Endothelial cell of umbilical vein (primary cell): ENCODE measurements at regions not wholly inside any gene's neighbourhood (a gene's known extent, or its start where the extent isn't known, plus 50 kb on each side); places are given as distances from the start of the nearest gene placed in this dataset.

Experiments
- BruUV-seq: library from RNA; stranded (reverse); fragments of 400-500 nt; replicated peaks from 2 replicates; lab custom pipeline; 2021; lab: Mats Ljungman, UMichigan
- CTCF ChIA-PET: fragments of 300-600, 350-600 bp; sonication (Branson Sonifier 250); formaldehyde crosslinking; loops from one replicate; lab custom pipeline; 2021; ENCODE audit warnings: antibody characterized with exemption, inconsistent platforms; lab: Charles Lee
- POLR2A ChIA-PET: fragments of 300-600, 350-600 bp; sonication (Branson Sonifier 250); formaldehyde crosslinking; loops from one replicate; lab custom pipeline; 2021; ENCODE audit warnings: antibody characterized with exemption, inconsistent platforms; lab: Charles Lee
- DNase-seq: peaks from one replicate; pipeline ENCODE4 v3.0.0-alpha.2; 2011; ENCODE audit warnings: low read depth, low spot score
- FAIRE-seq: peaks from 2 replicates; lab custom pipeline; 2011; peaks lifted over from hg19 to GRCh38; lab: Jason Lieb, UNC
- H2AFZ ChIP-seq: 2 replicates; pipeline ENCODE4 v1.6.0; 2012; ENCODE audit warnings: low read depth, low read length, control low read depth, inconsistent platforms
- H3K27ac ChIP-seq: 2 replicates; pipeline ENCODE4 v1.5.1; 2011; ENCODE audit warnings: low read depth, mild to moderate bottlenecking, control low read depth, low read length, moderate library complexity; ENCODE audit not compliant: insufficient read depth
- H3K27me3 ChIP-seq, 2 experiments: 2 replicates each; pipeline versions ENCODE4 v1.6.0 to v1.6.1; 2011; ENCODE audit warnings: low read length in 2 of 2, mixed read lengths in 1 of 2; ENCODE audit not compliant: control insufficient read depth in 2 of 2, insufficient read depth in 2 of 2
- H3K36me3 ChIP-seq, 2 experiments: 2 replicates in 1 of 2; 3 replicates in 1 of 2; pipeline ENCODE4 v1.5.1; 2011; ENCODE audit warnings: low read length in 2 of 2, mild to moderate bottlenecking in 1 of 2, moderate library complexity in 1 of 2; ENCODE audit not compliant: control insufficient read depth in 2 of 2, insufficient read depth in 2 of 2; ENCODE audit errors: extremely low read depth in 1 of 2
- H3K4me1 ChIP-seq: 3 replicates; pipeline ENCODE4 v1.5.1; 2011; ENCODE audit warnings: mild to moderate bottlenecking, low read length; ENCODE audit not compliant: control insufficient read depth, insufficient read depth; ENCODE audit errors: extremely low read depth
- H3K4me2 ChIP-seq: 2 replicates; pipeline ENCODE4 v1.6.1; 2011; ENCODE audit warnings: low read length, control low read depth, mixed read lengths; ENCODE audit not compliant: insufficient read depth
- H3K4me3 ChIP-seq, 3 experiments: fragments of 200-600 bp in 1 of 3; sonication (generic), shearing (Covaris generic) in 1 of 3; replicated peaks in 1 of 3; 2 replicates each; pipeline ENCODE4 v1.5.1; 2011 to 2016; ENCODE audit warnings: control low read depth in 3 of 3, low read length in 3 of 3, mild to moderate bottlenecking in 2 of 3, inconsistent platforms in 1 of 3, low read depth in 1 of 3, moderate library complexity in 1 of 3; ENCODE audit not compliant: insufficient read depth in 1 of 3
- H3K79me2 ChIP-seq: 2 replicates; pipeline ENCODE4 v1.6.0; 2012; ENCODE audit warnings: low read length, inconsistent platforms; ENCODE audit not compliant: control insufficient read depth, insufficient read depth
- H3K9ac ChIP-seq: replicated peaks from 2 replicates; pipeline ENCODE3; 2011; ENCODE audit warnings: low read length, control low read depth; ENCODE audit not compliant: insufficient read depth; ENCODE audit errors: extremely low read depth
- H3K9me1 ChIP-seq: replicated peaks from 3 replicates; pipeline ENCODE4 v1.6.0; 2011; ENCODE audit warnings: mild to moderate bottlenecking, low read length; ENCODE audit not compliant: control insufficient read depth, insufficient read depth; ENCODE audit errors: extremely low read depth
- H3K9me3 ChIP-seq: replicated peaks from 2 replicates; pipeline ENCODE4 v1.5.1; 2012; ENCODE audit warnings: low read length, inconsistent platforms; ENCODE audit not compliant: control insufficient read depth, insufficient read depth
- H4K20me1 ChIP-seq: replicated peaks from 2 replicates; pipeline ENCODE3; 2011; ENCODE audit warnings: mild to moderate bottlenecking, low read length; ENCODE audit not compliant: control insufficient read depth, insufficient read depth; ENCODE audit errors: extremely low read depth
- CTCF ChIP-seq, 2 donors: IDR thresholded peaks; 1 replicate in 1 of 2; 2 replicates in 1 of 2; pipeline ENCODE4 v1.5.1; 2011; ENCODE audit warnings: low read length in 2 of 2, mild to moderate bottlenecking in 2 of 2, moderate library complexity in 2 of 2, control low read depth in 1 of 2, inconsistent platforms in 1 of 2, low read depth in 1 of 2; ENCODE audit not compliant: insufficient read depth in 1 of 2; ENCODE audit errors: extremely low read depth in 1 of 2
- EZH2 ChIP-seq: IDR thresholded peaks from 2 replicates; pipeline ENCODE4 v1.6.1; 2012; ENCODE audit warnings: borderline replicate concordance, low read depth, mild to moderate bottlenecking, moderate library complexity, low read length, inconsistent platforms; ENCODE audit not compliant: severe bottlenecking
- FOS ChIP-seq: IDR thresholded peaks from 2 replicates; pipeline ENCODE4 v1.6.1; 2011; ENCODE audit warnings: mild to moderate bottlenecking, low read length, moderate library complexity, borderline replicate concordance; ENCODE audit not compliant: insufficient read depth
- GATA2 ChIP-seq: IDR thresholded peaks from 2 replicates; pipeline ENCODE4 v1.7.0; 2011; ENCODE audit warnings: low read depth, mild to moderate bottlenecking, moderate library complexity, mixed read lengths, low read length; ENCODE audit not compliant: insufficient read length, insufficient read depth
- JUN ChIP-seq: IDR thresholded peaks from 2 replicates; pipeline ENCODE4 v1.6.1; 2011; ENCODE audit warnings: borderline replicate concordance, low read depth; ENCODE audit not compliant: insufficient read length, insufficient read depth
- MAX ChIP-seq: IDR thresholded peaks from 2 replicates; pipeline ENCODE4 v1.6.1; 2011; ENCODE audit not compliant: insufficient read depth, insufficient read length
- MYC ChIP-seq: IDR thresholded peaks from one replicate; pipeline ENCODE4 v1.6.1; 2011; ENCODE audit warnings: mild to moderate bottlenecking, low read depth, low read length
- POLR2A ChIP-seq: IDR thresholded peaks from 2 replicates; pipeline ENCODE4 v1.6.1; 2012; ENCODE audit warnings: low read depth, mild to moderate bottlenecking, control low read depth, low read length
- POLR2AphosphoS5 ChIP-seq: IDR thresholded peaks from 2 replicates; pipeline ENCODE4 v1.6.1; 2012; ENCODE audit warnings: low read depth, mild to moderate bottlenecking, control low read depth, low read length, moderate library complexity; ENCODE audit not compliant: insufficient read depth
- dilution Hi-C: fragments of 300-500 bp; cut with MboI; formaldehyde crosslinking; loops from one replicate; pipeline ENCODE4 v1.15.0; 2019; ENCODE audit warnings: low sequenced_read_pairs; ENCODE audit not compliant: extremely low pct_ligation_motif_present
- intact Hi-C: fragments of 100-400 bp; cut with micrococcal nuclease; formaldehyde crosslinking; loops from one replicate; pipeline ENCODE4 v1.10.0; 2022

GRCh38 chr1:70864302-70864701 lies 183.3 kb downstream of the PTGER3 start:
- POLR2A ChIA-PET: no interaction called here
- TF ChIP-seq POLR2AphosphoS5 (no peak), FOS (no peak), POLR2A (no peak), EZH2 (no peak)
- Histone ChIP-seq H3K4me2 (no peak overlapping the region), H2AFZ (no peak overlapping the region), H3K9me1 (no peaks in the 10 kb centered on the region), H3K27ac (no peak overlapping the region), H3K79me2 (no peaks in the 10 kb centered on the region), H3K36me3 (no peaks in the 10 kb centered on the region), H3K4me1 (no peaks in the 10 kb centered on the region), H4K20me1 (no peaks in the 10 kb centered on the region), H3K9me3 (no peaks in the 10 kb centered on the region), H3K4me3 (no peak overlapping the region), H3K27me3 (no peaks in the 10 kb centered on the region), H3K9ac (no peak overlapping the region)
- BruUV-seq: no TSS peak
- DNase-seq (no peak), FAIRE-seq (no peak)
- dilution Hi-C loops (no loop called here), intact Hi-C loops (no loop called here)
- CTCF ChIA-PET: no interaction called here

GRCh38 chr1:70866542-70867264 lies 180.9 kb downstream of the PTGER3 start:
- intact Hi-C loops: no loop called here
- H3K27ac ChIP-seq: no peak overlapping the region
- dilution Hi-C loops: no loop called here
- H2AFZ ChIP-seq: no peak overlapping the region
- no peak overlapping the region for H3K4me3 ChIP-seq
- ChIA-PET CTCF (no interaction called here), POLR2A (no interaction called here)
- no peaks in the 10 kb centered on the region for H3K9me3 ChIP-seq
- H3K79me2 ChIP-seq: no peaks in the 10 kb centered on the region
- no peaks in the 10 kb centered on the region for H3K27me3 ChIP-seq
- H3K9ac ChIP-seq: no peak overlapping the region
- no TSS peak for BruUV-seq
- FAIRE-seq (no peak), DNase-seq (no peak)
- H3K9me1 ChIP-seq: no peaks in the 10 kb centered on the region
- no peaks in the 10 kb centered on the region for H3K36me3 ChIP-seq
- TF ChIP-seq FOS: no peak
- no peak for TF ChIP-seq POLR2AphosphoS5
- TF ChIP-seq MYC: no peak
- no peak for TF ChIP-seq GATA2
- no peak for TF ChIP-seq CTCF (IDR thresholded peaks at IDR 0.05; ENCODE audit: extremely low read depth in 1 of 2, insufficient read depth in 1 of 2, low read depth in 1 of 2, low read length in 2 of 2)
- TF ChIP-seq POLR2A: no peak
- no peak for TF ChIP-seq JUN
- no peak for TF ChIP-seq MAX
- TF ChIP-seq EZH2: no peak
- no peaks in the 10 kb centered on the region for H4K20me1 ChIP-seq
- H3K4me1 ChIP-seq: no peaks in the 10 kb centered on the region
- no peak overlapping the region for H3K4me2 ChIP-seq
